ENCODE measurements at regions not wholly inside any gene's neighbourhood (a gene's known extent, or its start where the extent isn't known, plus 50 kb on each side); places are given as distances from the start of the nearest gene placed in this dataset.

GRCh38 chr2:56705713-56706112, 521.9 kb downstream of the CCDC85A start:
- no peak for DNase-seq (ENCODE audit: low spot score)
- Histone ChIP-seq H3K9me3 (ENCODE audit: low read depth) (no peaks in the 10 kb centered on the region), H2AFZ (no peak overlapping the region), H4K20me1 (ENCODE audit: insufficient read depth, poor library complexity, severe bottlenecking) (no peaks in the 10 kb centered on the region), H3K4me2 (no peak overlapping the region), H3K4me1 (ENCODE audit: insufficient read depth) (no peaks in the 10 kb centered on the region), H3K36me3 (replicated peaks; ENCODE audit: insufficient read depth, low read depth) (no peaks in the 10 kb centered on the region), H3K27me3 (no peaks in the 10 kb centered on the region), H3K27ac (no peak overlapping the region), H3K79me2 (no peaks in the 10 kb centered on the region), H3K4me3 (no peak overlapping the region), H3K9me2 (replicated peaks; ENCODE audit: insufficient read depth) (no peaks in the 10 kb centered on the region)
- 77% methylated on average over 2 of the region's 2 CpGs for WGBS (ENCODE audit: low lambda C conversion rate, missing lambda C conversion rate)
- TF ChIP-seq, protein P1, sequence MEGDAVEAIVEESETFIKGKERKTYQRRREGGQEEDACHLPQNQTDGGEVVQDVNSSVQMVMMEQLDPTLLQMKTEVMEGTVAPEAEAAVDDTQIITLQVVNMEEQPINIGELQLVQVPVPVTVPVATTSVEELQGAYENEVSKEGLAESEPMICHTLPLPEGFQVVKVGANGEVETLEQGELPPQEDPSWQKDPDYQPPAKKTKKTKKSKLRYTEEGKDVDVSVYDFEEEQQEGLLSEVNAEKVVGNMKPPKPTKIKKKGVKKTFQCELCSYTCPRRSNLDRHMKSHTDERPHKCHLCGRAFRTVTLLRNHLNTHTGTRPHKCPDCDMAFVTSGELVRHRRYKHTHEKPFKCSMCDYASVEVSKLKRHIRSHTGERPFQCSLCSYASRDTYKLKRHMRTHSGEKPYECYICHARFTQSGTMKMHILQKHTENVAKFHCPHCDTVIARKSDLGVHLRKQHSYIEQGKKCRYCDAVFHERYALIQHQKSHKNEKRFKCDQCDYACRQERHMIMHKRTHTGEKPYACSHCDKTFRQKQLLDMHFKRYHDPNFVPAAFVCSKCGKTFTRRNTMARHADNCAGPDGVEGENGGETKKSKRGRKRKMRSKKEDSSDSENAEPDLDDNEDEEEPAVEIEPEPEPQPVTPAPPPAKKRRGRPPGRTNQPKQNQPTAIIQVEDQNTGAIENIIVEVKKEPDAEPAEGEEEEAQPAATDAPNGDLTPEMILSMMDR (IDR thresholded peaks at IDR 0.05; ENCODE audit: poor library complexity): no peak
- no peak for TF ChIP-seq EZH2 (IDR thresholded peaks at IDR 0.05; ENCODE audit: borderline replicate concordance)
- no peak for TF ChIP-seq EZH2phosphoT487 (IDR thresholded peaks at IDR 0.05; ENCODE audit: low read depth, severe bottlenecking, unreplicated experiment)

GRCh38 chr2:56707218-56707617, 523.4 kb downstream of the CCDC85A start:
- Histone ChIP-seq H3K4me2 (no peak overlapping the region), H2AFZ (no peak overlapping the region), H3K36me3 (replicated peaks; ENCODE audit: insufficient read depth, low read depth) (no peaks in the 10 kb centered on the region), H3K9me2 (replicated peaks; ENCODE audit: insufficient read depth) (no peaks in the 10 kb centered on the region), H3K4me1 (ENCODE audit: insufficient read depth) (no peaks in the 10 kb centered on the region), H3K27ac (no peak overlapping the region), H4K20me1 (ENCODE audit: insufficient read depth, poor library complexity, severe bottlenecking) (no peaks in the 10 kb centered on the region), H3K9me3 (ENCODE audit: low read depth) (no peaks in the 10 kb centered on the region), H3K4me3 (no peak overlapping the region), H3K27me3 (no peaks in the 10 kb centered on the region), H3K79me2 (no peaks in the 10 kb centered on the region)
- no peak for DNase-seq (ENCODE audit: low spot score)
- TF ChIP-seq EZH2phosphoT487 (IDR thresholded peaks at IDR 0.05; ENCODE audit: low read depth, severe bottlenecking, unreplicated experiment) (no peak), EZH2 (IDR thresholded peaks at IDR 0.05; ENCODE audit: borderline replicate concordance) (no peak)
- TF ChIP-seq, protein P1 (IDR thresholded peaks at IDR 0.05; ENCODE audit: poor library complexity): no peak
- WGBS (ENCODE audit: low lambda C conversion rate, missing lambda C conversion rate): 81% methylated on average over 3 of the region's 3 CpGs

GRCh38 chr2:56707650-56708049, 523.9 kb downstream of the CCDC85A start:
- Histone ChIP-seq H3K4me2 (no peak overlapping the region), H3K79me2 (no peaks in the 10 kb centered on the region), H3K36me3 (replicated peaks; ENCODE audit: insufficient read depth, low read depth) (no peaks in the 10 kb centered on the region), H3K9me3 (ENCODE audit: low read depth) (no peaks in the 10 kb centered on the region), H2AFZ (no peak overlapping the region), H3K9me2 (replicated peaks; ENCODE audit: insufficient read depth) (no peaks in the 10 kb centered on the region), H3K27ac (no peak overlapping the region), H3K4me1 (ENCODE audit: insufficient read depth) (no peaks in the 10 kb centered on the region), H3K27me3 (no peaks in the 10 kb centered on the region), H3K4me3 (no peak overlapping the region), H4K20me1 (ENCODE audit: insufficient read depth, poor library complexity, severe bottlenecking) (no peaks in the 10 kb centered on the region)
- TF ChIP-seq EZH2 (IDR thresholded peaks at IDR 0.05; ENCODE audit: borderline replicate concordance): no peak
- TF ChIP-seq, protein P1 (IDR thresholded peaks at IDR 0.05; ENCODE audit: poor library complexity): no peak
- no peak for DNase-seq (ENCODE audit: low spot score)
- WGBS (ENCODE audit: low lambda C conversion rate, missing lambda C conversion rate): 81% methylated on average over 2 of the region's 2 CpGs

GRCh38 chr2:56709181-56709580, 525.4 kb downstream of the CCDC85A start:
- Histone ChIP-seq H3K27ac (no peak overlapping the region), H3K9me3 (ENCODE audit: low read depth) (no peaks in the 10 kb centered on the region), H3K4me2 (no peak overlapping the region), H3K79me2 (no peaks in the 10 kb centered on the region), H2AFZ (no peak overlapping the region), H3K36me3 (replicated peaks; ENCODE audit: insufficient read depth, low read depth) (no peaks in the 10 kb centered on the region), H3K9me2 (replicated peaks; ENCODE audit: insufficient read depth) (no peaks in the 10 kb centered on the region), H4K20me1 (ENCODE audit: insufficient read depth, poor library complexity, severe bottlenecking) (no peaks in the 10 kb centered on the region), H3K4me3 (no peak overlapping the region), H3K4me1 (ENCODE audit: insufficient read depth) (no peaks in the 10 kb centered on the region), H3K27me3 (no peaks in the 10 kb centered on the region)
- no peak for DNase-seq (ENCODE audit: low spot score)
- TF ChIP-seq EZH2phosphoT487 (IDR thresholded peaks at IDR 0.05; ENCODE audit: low read depth, severe bottlenecking, unreplicated experiment) (no peak), EZH2 (IDR thresholded peaks at IDR 0.05; ENCODE audit: borderline replicate concordance) (no peak)
- 83% methylated on average over 3 of the region's 3 CpGs for WGBS (ENCODE audit: low lambda C conversion rate, missing lambda C conversion rate)

Measured in hepatocyte (in vitro differentiated cells).